Astrocyte (in vitro differentiated cells and primary cell): ENCODE measurements at regions not wholly inside any gene's neighbourhood (a gene's known extent, or its start where the extent isn't known, plus 50 kb on each side); places are given as distances from the start of the nearest gene placed in this dataset.

Experiments
- CTCF ChIP-seq: IDR thresholded peaks from 2 replicates; pipeline ENCODE4 v1.5.1; 2011; ENCODE audit warnings: low read depth, mild to moderate bottlenecking, inconsistent platforms, low read length, moderate library complexity; ENCODE audit not compliant: insufficient read depth
- EZH2 ChIP-seq: IDR thresholded peaks from 2 replicates; pipeline ENCODE4 v1.6.1; 2012; ENCODE audit warnings: mild to moderate bottlenecking, low read length, inconsistent platforms; ENCODE audit not compliant: insufficient read depth

GRCh38 chr2:58594762-58595161 is 353.6 kb upstream of the FANCL start:
- TF ChIP-seq CTCF (no peak), EZH2 (no peak)
